ENCODE measurements at regions not wholly inside any gene's neighbourhood (a gene's known extent, or its start where the extent isn't known, plus 50 kb on each side); places are given as distances from the start of the nearest gene placed in this dataset.
A peak's percentile ranks its signal among the peaks of the same experiment; 100 is the strongest.
"Not testable (repeated sequence)": the region's sequence is repeated elsewhere in the genome, so short reads cannot be mapped to it uniquely, and the experiment has no call there.

DNA sequence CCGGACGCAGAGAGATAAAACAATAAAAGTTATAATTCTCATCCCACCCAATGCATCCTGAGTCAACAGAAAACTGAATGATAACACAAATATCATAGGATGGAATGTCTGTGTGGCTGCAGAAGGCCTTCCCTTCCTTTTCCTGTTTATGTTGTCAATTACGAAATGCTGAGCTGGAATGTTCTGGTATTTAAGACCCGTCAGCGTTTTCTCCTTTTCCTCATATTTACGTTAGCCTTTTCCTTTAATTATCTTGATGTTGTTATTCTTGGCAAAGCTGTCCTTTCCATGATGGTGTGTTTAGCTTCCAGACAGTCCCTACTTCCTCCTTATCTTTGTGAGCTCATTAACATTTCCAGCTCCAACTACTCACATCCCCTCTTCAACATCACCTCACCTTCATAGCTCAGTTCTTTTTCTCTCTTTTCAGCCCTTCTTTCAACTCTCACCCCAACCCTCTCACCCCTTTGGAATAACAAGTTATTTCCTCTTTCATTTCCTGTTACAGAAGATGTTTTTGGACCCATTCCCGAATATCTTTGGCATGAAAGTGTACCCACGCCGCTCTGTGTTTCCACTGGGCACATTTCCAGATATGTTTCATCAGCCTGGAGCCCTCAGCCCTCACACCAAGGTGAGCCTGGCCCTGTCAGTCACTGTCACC is 221.6 kb downstream of the NR2F1-AS1 start:
- DNase-seq: no peak

DNA sequence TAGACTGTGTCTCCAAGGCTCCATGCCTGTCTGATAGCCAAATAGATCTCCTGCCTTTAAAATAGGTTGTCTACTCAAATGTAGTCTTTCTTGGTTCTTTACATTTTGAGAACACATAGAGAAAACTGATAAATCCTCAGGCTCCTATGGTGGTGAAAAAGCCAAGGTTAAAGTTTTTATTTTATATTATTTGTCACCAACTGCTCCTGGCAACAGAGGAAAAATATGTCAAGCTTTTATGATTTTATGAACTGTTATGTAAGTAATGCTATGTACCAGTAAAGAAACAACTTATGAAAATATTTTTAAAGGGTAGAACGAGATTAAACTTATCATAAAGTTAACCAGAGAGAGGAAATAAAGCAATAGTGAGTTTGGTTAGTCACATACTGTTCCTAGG is 222.8 kb downstream of the NR2F1-AS1 start:
- DNase-seq: no peak

DNA sequence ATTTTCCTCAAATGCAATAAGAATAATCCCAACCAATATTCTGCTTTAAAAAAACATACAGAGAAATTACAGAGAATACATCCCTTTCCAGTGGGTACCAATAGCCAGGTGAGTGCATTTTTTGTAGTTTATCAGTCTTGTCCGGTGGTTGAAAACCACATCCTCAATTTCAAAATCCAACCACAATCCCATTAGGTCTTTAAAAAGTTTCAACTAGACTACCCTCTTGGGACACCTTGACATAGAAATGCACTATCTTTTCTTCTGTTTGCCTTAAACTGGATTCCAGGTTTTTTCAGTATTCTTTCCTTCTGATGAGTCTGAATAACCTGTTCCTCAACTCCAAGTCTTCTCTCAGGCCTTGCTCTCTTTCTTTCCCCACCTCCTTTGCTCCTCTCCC is 223.3 kb downstream of the NR2F1-AS1 start:
- DNase-seq: no peak

DNA sequence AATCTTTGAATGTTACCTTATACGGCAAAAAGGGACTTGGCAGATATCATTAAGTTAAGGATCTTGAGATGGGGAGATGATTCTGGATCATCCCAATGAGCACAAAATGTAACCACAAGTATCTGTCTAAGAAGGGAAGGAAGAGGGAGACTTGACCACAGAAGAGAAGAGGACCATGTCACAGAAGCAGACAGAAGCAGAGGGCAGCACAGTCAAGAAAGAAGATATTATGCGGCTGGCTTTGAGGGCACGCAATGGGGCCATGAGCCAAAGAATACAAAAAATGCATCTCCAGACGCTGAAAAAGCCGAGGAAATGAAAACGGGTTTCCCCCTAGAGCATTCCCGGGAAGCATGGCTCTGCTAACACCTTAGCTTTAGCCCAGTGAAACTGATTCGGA is 225.3 kb downstream of the NR2F1-AS1 start:
- no peak for DNase-seq

DNA sequence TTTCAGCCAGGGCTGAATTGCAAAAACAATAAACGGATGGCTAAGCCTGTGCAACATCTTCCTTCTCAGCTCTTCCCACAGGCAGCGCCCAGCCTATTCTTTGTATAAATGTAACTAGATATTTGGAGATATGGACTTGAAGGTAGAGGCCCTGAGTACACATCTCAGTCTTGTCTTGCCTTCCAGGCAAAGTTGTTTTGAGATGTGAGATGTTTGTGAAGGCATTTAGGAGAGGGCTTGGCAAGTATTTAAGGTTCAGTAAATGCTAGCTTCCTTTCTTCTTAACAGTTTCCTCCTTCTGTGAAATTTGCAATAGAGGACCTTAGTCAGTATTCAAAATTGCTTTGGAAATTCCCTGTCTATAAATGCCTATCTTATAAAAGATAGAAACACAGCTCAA is 228.8 kb downstream of the NR2F1-AS1 start:
- DNase-seq: no peak

DNA sequence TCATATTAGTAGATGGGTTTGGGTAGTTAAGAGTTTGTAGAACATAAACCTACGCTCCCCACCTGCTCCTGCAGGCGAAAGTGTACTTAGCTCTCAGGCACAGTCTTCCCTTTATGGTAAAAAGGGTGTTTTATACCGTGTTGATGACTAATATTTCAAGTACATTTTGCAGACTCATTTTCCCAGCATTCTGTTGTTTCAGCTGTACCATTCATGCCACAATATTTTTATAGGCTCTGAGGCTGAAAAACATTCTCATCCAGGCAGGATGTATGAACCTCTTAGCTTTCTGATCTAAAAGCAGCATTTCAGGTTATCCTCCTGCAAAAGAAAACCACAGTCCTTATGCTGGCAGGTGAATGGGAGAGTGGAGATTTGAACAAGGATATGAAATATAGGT is 231.4 kb downstream of the NR2F1-AS1 start:
- DNase-seq: no peak

DNA sequence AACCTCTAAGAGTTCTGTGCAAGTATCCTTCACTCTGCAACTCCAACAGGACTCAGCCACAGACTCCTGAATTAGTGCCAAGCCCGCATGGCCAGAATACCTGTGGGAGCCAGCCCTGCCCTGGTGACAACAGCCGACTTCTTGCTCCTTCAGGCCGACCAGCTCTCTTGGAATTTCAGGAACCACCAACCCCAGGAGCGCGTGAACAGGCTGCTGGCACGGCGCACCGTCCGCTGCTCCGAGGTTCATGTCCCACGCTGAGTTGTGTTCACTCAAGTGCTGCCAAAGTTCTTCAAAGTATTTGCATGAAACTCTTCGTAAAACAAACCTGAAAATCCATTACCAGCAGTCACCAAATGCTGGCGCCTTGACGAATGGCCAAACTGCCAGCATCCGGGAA is 232.8 kb downstream of the NR2F1-AS1 start:
- DNase-seq: no peak

DNA sequence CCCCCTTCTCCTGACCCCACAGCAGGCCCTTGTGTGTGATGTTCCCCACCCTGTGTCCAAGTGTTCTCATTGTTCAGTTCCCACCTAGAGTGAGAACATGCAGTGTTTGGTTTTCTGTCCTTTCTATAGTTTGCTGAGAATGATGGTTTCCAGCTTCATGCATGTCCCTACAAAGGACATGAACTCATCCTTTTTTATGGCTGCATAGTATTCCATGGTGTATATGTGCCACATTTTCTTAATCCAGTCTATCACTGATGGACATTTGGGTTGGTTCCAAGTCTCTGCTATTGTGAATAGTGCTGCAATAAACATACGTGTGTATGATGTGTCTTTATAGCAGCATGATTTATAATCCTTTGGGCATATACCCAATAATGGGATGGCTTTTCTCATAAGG is 234.2 kb downstream of the NR2F1-AS1 start:
- DNase-seq: not testable (repeated sequence)

DNA sequence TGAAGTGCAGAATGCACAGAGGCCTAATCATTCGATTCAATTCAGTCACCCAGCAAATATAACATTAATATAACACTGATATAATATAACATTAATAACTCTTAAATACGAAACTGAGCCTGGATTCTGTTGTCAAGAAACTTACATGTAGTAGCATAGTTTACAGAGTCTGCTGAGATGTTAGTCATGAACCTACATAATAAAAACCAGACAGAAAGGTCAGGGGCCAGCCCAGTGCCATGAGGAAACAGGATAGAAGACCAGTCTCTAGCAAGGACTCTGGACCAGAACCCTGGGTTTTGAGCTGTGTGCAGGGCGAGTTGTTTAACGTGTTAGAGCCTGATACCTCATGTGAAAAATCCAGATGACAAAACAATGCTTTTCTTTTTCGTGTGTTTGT is 234.7 kb downstream of the NR2F1-AS1 start:
- DNase-seq: no peak

DNA sequence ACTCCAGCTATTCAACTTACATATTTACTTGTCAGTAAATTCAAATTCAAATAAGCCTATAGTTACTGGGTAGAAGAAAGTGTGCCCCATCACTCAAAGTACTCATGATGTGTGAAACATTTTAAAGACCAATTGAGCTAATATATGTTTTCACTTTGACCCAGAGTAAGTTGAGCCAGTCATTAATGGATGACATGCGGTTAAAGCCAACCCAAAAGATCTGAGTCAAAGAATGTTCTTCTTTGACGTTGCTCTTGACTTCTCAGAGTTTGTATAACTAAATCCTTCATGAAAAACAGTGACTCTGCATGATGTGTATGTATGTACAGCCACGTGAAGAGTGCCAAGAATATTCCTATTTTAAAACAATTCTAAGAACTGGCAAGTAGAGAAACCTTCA is 237.4 kb downstream of the NR2F1-AS1 start:
- DNase-seq: no peak

DNA sequence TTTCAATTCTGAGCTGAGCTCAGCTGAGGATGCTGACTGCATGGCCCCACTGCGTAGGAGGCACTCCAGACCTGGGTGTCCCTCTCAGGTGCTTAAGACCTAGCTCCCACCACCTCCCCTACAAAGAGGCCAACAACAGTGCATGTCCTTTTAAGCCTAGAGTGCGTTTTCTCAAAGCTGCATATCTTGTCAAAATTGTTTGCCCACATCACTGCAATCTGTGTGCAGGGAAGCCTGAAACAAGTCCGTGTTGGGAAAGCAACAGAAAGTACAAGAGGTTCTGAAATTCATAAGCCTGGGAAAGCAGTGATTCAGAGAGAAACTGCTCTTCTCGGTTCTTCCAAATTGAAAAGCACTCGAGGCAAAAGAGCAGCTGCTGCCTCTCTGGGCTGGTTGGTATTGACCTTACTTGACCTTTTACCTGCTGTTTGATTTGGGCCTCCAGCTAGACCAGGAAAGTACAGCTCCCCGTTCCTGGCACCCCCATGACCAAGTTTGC is 238.4 kb downstream of the NR2F1-AS1 start:
- peak in 1 of 56 donors; percentile 15 for DNase-seq

DNA sequence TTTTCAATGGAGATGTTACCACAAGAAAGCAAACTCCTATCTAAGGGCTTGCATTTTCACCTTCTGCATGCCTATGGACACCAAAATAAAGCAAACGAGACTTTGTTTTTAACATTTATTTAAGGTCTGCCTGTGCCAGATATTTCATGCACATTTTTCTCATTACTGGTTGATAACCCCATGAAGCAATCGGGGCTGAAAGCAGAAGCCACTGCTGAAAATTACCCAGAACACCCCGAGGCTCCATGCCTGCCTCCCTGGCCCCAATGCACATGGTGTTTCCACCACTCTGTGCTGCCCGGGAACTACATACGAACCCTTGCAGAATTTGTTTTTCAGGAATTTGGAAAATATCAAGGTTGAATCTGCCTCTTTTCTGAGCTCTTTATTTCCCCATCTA is 240.1 kb downstream of the NR2F1-AS1 start:
- DNase-seq: no peak

DNA sequence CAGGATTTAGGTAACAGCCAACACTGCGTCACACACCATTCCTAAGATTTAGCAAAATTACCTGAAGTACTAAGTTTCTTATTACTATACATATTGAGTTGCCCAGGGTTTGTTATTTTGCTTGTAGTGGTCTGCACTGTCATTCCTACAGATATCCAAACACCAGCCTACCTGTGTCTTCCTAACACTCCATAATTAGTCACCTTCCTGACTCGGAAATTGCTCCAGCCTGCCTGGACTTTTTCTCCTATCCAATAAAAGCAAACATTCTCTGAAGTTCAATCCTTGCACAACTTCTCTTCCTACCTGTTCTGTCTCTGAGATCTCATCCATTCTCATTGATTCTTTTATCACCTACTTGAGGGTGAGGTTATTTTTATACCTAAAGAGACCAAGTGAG is 243.9 kb downstream of the NR2F1-AS1 start:
- no peak for DNase-seq

DNA sequence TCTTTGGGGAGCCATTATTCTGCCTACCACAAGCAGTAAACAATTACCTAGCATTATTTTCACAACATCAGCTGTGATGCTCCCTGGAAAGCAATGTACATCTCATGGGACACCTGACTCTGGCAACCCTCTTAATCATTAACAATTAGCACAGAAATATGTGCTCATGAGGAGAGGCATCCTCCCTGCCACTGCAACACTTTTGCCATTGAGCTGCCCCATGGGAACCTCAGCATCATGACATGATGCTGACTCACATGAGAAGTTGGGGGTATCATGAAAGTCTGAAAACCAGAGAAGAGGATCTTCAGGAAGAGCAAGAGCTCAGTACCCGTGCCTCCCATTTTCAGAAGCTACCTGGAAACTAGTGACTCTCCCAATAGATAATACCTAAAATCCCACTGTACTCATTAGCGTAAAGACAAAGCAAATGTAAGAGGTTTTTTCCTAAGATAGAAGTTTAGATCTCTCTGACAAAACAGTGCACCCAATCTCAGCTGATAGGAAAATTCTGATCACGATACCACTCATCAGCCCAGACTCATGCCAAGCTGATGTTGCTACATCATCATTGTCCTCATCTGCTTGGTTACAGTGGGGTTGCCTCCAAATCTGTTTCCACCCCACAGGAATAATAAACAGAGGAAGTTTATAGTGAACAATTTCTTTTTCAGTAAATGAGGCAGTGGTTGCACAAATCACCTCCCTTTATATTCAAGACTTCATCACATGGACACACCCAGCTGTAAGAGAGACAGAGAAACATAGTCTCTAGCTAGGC is 244.5 kb downstream of the NR2F1-AS1 start:
- DNase-seq: no peak

DNA sequence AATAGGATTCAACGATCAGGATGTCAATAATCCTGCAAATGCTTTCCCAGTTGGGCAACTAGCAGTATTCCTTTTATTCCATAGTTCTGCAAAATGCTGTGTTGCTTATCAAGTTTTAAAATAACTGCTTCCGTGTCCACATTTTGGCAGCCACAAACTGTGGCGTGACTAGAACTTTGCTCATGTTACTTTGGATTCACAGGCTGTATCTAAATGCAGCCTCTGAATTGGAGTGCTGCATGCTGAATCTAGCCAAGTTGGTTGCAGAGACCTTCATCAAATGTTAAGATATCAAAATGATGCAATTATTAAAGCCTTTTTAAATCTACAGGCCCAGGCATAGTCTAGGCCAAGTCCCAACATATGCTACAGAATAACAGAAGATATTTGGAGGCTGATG is 249.2 kb downstream of the NR2F1-AS1 start:
- DNase-seq: no peak

DNA sequence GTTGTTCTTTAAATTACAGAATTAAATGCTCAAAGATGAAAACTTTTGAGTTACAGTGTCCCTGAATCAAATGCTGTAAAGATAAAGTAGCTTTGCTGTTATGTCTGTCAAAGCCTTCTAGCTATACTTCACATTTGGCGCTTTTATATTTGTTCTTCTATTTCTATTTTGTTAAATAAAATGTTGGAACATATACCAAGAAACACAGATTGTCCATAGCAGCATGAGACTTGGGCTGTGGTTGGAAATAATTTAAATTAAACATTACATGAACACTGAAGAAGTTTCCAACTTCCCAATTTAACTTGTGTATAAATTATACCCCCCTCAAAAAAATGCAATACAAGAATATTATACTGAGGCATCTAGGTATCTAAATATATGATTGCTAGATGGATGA is 249.8 kb downstream of the NR2F1-AS1 start:
- DNase-seq: no peak

DNA sequence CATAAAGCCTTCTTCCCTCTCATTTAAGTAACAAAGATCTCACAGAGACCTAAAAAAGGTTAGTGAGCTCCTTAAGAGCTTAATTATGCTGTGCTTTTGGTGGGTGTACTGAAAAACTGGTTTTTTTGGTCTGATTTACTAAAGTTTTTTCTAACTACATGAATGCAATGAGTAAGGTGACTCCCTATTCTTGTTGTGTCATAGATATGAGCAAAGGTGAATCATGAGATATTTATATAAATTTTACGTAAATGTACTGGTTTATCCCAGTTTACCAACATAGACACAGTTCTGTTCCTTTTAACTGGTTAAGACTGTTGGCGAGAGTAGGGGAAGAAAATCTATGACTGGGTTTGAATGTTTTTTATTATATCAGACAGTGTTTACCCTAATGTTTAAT is 250.5 kb downstream of the NR2F1-AS1 start:
- no peak for DNase-seq

DNA sequence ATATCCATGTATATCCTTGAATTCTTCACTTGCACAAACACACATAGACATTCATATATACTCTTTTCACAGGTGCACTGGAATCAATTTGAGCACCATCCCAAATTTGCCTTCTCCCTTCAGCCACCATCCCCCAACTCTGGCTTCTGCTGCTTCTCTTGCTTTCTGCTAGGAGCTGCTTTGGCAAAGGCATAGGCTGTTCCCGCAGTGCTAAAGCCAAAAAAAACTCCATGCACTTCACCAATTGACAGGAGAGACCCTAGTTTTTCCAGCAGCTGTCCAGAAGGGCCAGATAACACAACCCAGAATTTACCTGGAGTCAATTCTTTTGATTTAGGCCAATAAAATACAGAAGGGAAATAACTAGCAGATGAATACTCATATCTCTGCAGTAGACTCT is 251.3 kb downstream of the NR2F1-AS1 start:
- DNase-seq: no peak

DNA sequence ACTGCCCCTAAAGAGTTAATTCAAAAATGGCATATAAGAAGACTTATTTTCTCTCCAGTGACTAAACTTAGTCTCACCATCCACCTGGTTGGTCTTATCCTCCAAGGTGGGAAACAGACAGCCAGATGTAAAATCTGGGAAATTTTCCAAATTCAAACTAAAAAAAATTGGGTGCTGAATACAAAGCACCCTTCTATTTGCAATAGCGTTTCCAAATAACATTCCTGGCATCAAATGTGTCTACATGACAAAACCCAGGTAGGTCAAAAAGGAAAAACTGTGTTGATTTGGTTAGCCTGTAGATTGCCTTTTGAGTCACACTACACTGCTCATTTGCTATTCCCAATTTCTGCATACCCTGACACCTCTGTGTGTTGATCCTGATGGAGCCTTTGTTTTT is 252.2 kb downstream of the NR2F1-AS1 start:
- DNase-seq: no peak

DNA sequence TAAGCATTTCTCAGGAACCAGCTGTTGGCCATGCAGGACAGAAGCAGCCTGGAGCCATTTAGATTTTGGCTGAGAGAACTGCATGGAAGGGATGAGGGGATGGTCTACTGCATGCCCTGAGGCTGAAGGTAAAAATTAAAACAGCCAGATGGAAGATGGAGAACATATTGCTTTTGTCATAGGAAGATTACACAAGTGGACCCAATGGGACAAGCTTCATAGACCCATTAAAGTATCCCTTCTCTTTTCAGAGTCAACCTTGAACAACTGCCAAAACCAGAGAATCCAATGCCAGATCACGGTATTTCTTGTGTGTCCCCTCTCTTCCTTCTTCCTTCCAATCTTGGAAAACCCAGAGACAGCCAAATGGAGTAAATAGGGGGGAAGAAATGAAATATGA is 253.4 kb downstream of the NR2F1-AS1 start:
- DNase-seq: no peak

DNA sequence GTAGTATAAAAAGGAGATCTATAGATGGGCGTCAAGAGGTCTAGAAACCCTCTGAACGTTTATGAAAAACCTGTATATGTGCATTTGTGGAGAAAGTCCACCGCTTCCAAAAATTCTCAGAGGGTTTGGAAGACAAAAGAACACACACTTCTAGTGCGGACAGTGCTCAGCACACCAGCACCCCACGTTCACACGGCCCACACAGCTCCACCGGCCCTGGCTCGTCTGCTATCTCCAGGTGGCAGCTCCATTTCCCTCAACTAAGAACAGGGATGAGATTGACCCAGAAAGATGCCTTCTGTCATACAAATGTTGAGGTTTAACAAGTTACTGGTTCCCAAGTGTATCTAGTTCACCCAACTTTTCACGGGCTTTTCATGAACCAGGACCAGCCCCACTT is 255.1 kb downstream of the NR2F1-AS1 start:
- DNase-seq: no peak

DNA sequence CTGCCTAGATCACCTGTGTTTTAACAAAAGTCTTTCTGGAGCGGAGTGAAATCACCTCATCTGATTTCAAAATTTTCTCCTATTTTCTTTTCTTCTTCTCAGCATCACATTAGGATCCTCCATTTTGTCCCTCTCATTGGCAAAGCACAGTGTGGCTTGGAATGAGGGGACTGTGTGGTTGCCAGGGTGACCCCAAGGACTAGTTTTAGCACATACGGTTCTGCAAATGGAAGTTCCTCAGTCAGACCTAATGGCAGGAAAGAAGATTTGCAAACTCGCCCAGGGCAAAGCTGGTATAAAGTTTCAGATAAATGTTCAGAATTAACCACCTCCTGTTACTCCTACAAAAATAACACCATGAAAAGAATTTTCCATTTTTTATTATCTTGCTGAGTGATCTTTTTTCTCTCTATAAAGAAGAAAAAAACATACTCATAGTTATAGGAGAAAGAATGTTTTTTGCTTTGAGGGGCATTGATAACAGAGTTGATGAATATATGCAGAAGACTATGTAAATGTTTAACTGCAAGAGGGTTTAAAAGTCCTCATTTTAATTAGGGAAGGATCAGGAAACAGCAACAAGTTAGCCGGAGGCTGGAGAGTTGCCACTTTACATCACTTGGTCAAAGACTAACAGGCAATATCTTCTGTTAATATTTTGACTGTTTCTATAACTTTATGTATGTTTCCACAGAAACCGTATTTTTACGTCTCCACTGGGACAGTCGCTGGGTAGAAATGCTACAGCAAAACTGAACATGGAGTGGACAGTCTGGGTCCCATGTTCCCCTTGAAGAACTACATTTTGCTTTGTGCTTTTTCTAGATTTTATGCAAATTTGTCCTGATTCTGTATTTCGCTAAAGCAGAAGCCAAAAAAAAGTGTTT is 257.8 kb downstream of the NR2F1-AS1 start:
- DNase-seq: no peak

Data from amygdala (tissue), 56 donors.